SK-N-SH (cell line): ENCODE measurements at regions not wholly inside any gene's neighbourhood (a gene's known extent, or its start where the extent isn't known, plus 50 kb on each side); places are given as distances from the start of the nearest gene placed in this dataset.

Source experiments
- EZH2phosphoT487 ChIP-seq: fragments of 200-600 bp; sonication (generic); IDR thresholded peaks from 2 replicates; pipeline ENCODE4 v1.6.1; 2017; ENCODE audit warnings: low read depth, mixed run types, mild to moderate bottlenecking, antibody characterized with exemption, moderate library complexity, borderline replicate concordance
- NFIC ChIP-seq: IDR thresholded peaks from 2 replicates; pipeline ENCODE4 v1.4.0; 2012; ENCODE audit warnings: borderline replicate concordance
- POLR2AphosphoS5 ChIP-seq: IDR thresholded peaks from 2 replicates; pipeline ENCODE4 v1.6.1; 2012; ENCODE audit warnings: low read depth, low read length
- RXRA ChIP-seq: IDR thresholded peaks from 2 replicates; pipeline ENCODE4 v1.4.0; 2012; ENCODE audit warnings: low read depth, mild to moderate bottlenecking, borderline replicate concordance
- YY1 ChIP-seq: IDR thresholded peaks from 2 replicates; pipeline ENCODE4 v1.4.0; 2012; ENCODE audit warnings: low read depth, mild to moderate bottlenecking
- TF ChIP-seq, protein P1 (sequence below): fragments of 200-600 bp; sonication (generic); IDR thresholded peaks from 2 replicates; pipeline ENCODE4 v1.6.1; 2017; ENCODE audit warnings: antibody characterized with exemption, mild to moderate bottlenecking, moderate library complexity

DNA sequence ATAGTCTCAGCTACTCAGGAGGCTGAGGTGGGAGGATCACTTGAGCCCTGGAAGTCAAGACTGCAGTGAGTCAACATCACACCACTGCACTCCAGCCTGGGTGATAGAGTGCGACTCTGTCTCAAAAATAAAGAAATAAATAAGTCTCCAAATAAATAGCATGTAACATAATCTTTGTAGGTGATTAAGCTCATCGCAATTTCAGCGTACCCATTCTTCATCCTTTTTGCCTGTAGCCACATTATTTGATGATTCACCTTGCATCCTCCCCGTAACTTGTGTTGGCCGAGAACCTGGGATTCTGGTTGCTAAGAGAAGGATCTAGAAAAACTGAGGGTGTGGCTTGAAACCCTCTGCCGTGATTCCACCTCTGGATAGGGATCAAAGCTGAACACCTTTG, 115.1 kb downstream of the GALC start:
- TF ChIP-seq EZH2phosphoT487 (no peak), POLR2AphosphoS5 (no peak), YY1 (no peak), RXRA (no peak), NFIC (no peak)
- TF ChIP-seq, protein P1, sequence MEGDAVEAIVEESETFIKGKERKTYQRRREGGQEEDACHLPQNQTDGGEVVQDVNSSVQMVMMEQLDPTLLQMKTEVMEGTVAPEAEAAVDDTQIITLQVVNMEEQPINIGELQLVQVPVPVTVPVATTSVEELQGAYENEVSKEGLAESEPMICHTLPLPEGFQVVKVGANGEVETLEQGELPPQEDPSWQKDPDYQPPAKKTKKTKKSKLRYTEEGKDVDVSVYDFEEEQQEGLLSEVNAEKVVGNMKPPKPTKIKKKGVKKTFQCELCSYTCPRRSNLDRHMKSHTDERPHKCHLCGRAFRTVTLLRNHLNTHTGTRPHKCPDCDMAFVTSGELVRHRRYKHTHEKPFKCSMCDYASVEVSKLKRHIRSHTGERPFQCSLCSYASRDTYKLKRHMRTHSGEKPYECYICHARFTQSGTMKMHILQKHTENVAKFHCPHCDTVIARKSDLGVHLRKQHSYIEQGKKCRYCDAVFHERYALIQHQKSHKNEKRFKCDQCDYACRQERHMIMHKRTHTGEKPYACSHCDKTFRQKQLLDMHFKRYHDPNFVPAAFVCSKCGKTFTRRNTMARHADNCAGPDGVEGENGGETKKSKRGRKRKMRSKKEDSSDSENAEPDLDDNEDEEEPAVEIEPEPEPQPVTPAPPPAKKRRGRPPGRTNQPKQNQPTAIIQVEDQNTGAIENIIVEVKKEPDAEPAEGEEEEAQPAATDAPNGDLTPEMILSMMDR, result no peak
